ENCODE measurements at regions not wholly inside any gene's neighbourhood (a gene's known extent, or its start where the extent isn't known, plus 50 kb on each side); places are given as distances from the start of the nearest gene placed in this dataset.

- no peak for DNase-seq (ENCODE audit: low read depth)
- no peak overlapping the region for H3K4me3 ChIP-seq (ENCODE audit: low read depth, low read length)
- no peak for TF ChIP-seq POLR2A (IDR thresholded peaks at IDR 0.05; ENCODE audit: extremely low read depth, insufficient read length)
- no peak for TF ChIP-seq MYC (IDR thresholded peaks at IDR 0.05; ENCODE audit: low read depth, low read length)
- TF ChIP-seq CTCF (IDR thresholded peaks at IDR 0.05; ENCODE audit: low read depth, low read length), result no peak
- TF ChIP-seq, protein P1, sequence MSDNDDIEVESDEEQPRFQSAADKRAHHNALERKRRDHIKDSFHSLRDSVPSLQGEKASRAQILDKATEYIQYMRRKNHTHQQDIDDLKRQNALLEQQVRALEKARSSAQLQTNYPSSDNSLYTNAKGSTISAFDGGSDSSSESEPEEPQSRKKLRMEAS (IDR thresholded peaks at IDR 0.05; ENCODE audit: low read depth, low read length), result no peak
Observed at GRCh38 chr1:170840371-170840770, 95.0 kb upstream of the MROH9 start.

- H3K4me3 ChIP-seq (ENCODE audit: low read depth, low read length), result no peak overlapping the region
- DNase-seq (ENCODE audit: low read depth), result no peak
- no peak for TF ChIP-seq MYC (IDR thresholded peaks at IDR 0.05; ENCODE audit: low read depth, low read length)
- TF ChIP-seq CTCF (IDR thresholded peaks at IDR 0.05; ENCODE audit: low read depth, low read length), result no peak
- TF ChIP-seq POLR2A (IDR thresholded peaks at IDR 0.05; ENCODE audit: extremely low read depth, insufficient read length), result no peak
- TF ChIP-seq, protein P1 (IDR thresholded peaks at IDR 0.05; ENCODE audit: low read depth, low read length), result no peak
Observed at GRCh38 chr1:170853302-170853701, 82.0 kb upstream of the MROH9 start.

GRCh38 chr1:170853867-170854266 is 81.5 kb upstream of the MROH9 start:
- TF ChIP-seq POLR2A (IDR thresholded peaks at IDR 0.05; ENCODE audit: extremely low read depth, insufficient read length), result no peak
- no peak for TF ChIP-seq MYC (IDR thresholded peaks at IDR 0.05; ENCODE audit: low read depth, low read length)
- TF ChIP-seq CTCF (IDR thresholded peaks at IDR 0.05; ENCODE audit: low read depth, low read length), result no peak
- DNase-seq (ENCODE audit: low read depth), result no peak
- no peak overlapping the region for H3K4me3 ChIP-seq (ENCODE audit: low read depth, low read length)

DNA sequence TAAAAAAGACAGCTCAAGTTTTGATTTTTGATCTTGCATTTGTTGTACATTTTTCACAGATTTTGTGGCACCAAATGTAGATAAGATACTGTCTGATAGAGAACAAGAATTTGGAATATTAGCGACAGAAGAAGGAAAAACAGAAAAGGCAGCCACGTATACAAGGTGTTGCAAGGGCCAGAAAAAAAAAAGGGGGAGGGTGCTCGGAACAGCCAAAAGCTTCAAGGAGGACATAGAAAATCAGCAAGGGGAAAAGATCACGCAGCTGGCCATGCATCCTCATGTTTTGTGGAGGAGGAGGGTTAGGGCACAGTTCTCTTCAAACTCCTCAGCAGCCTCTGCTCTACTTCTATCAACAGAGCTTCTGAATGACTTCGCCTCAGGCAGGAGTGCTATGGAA is 80.7 kb upstream of the MROH9 start:
- TF ChIP-seq POLR2A (IDR thresholded peaks at IDR 0.05; ENCODE audit: extremely low read depth, insufficient read length) (no peak), MYC (IDR thresholded peaks at IDR 0.05; ENCODE audit: low read depth, low read length) (no peak), CTCF (IDR thresholded peaks at IDR 0.05; ENCODE audit: low read depth, low read length) (no peak)
- TF ChIP-seq, protein P1 (IDR thresholded peaks at IDR 0.05; ENCODE audit: low read depth, low read length), result no peak
- no peak overlapping the region for H3K4me3 ChIP-seq (ENCODE audit: low read depth, low read length)

DNA sequence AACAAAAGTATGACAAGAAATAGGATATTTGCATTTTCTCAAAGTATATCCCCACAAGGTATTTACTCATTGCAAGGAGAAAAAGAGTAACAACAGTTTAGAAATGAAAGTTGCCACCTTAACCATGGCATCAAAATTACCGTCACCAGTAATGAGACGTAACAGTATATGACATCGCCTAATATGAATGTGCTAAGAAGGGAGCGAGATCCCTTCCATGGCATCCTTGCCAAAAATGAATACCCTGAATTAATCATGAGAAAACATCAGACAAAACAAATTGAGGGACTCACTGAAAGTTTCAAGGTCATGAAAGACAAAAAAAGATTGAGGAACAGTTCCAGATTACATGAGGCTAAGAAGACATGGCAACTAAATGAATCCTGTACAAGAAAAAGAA is 78.9 kb upstream of the MROH9 start:
- no peak for DNase-seq (ENCODE audit: low read depth)
- TF ChIP-seq, protein P1 (IDR thresholded peaks at IDR 0.05; ENCODE audit: low read depth, low read length), result no peak
- TF ChIP-seq MYC (IDR thresholded peaks at IDR 0.05; ENCODE audit: low read depth, low read length), result no peak
- TF ChIP-seq POLR2A (IDR thresholded peaks at IDR 0.05; ENCODE audit: extremely low read depth, insufficient read length), result no peak
- no peak overlapping the region for H3K4me3 ChIP-seq (ENCODE audit: low read depth, low read length)

More for the DNA sequence above, 80.7 kb upstream of the MROH9 start:
- no peak for DNase-seq (ENCODE audit: low read depth)

GRCh38 chr1:170857955-170858354 is 77.4 kb upstream of the MROH9 start:
- TF ChIP-seq, protein P1 (IDR thresholded peaks at IDR 0.05; ENCODE audit: low read depth, low read length), result no peak
- no peak for TF ChIP-seq POLR2A (IDR thresholded peaks at IDR 0.05; ENCODE audit: extremely low read depth, insufficient read length)
- no peak for TF ChIP-seq MYC (IDR thresholded peaks at IDR 0.05; ENCODE audit: low read depth, low read length)
- no peak for TF ChIP-seq CTCF (IDR thresholded peaks at IDR 0.05; ENCODE audit: low read depth, low read length)
- DNase-seq (ENCODE audit: low read depth), result no peak
- H3K4me3 ChIP-seq (ENCODE audit: low read depth, low read length), result no peak overlapping the region
